CD1c-positive myeloid dendritic cell (primary cell): ENCODE measurements at regions not wholly inside any gene's neighbourhood (a gene's known extent, or its start where the extent isn't known, plus 50 kb on each side); places are given as distances from the start of the nearest gene placed in this dataset.
A peak's percentile ranks its signal among the peaks of the same experiment; 100 is the strongest.

Experiments used
- DNase-seq: peaks from one replicate; pipeline ENCODE4 v3.0.0-alpha.2; 2016; ENCODE audit errors: extremely low spot score

GRCh38 chr3:31247850-31248562 lies 284.7 kb upstream of the STT3B start:
- DNase-seq = no peak

GRCh38 chr3:31248563-31248992 lies 284.1 kb upstream of the STT3B start:
- no peak for DNase-seq

DNA sequence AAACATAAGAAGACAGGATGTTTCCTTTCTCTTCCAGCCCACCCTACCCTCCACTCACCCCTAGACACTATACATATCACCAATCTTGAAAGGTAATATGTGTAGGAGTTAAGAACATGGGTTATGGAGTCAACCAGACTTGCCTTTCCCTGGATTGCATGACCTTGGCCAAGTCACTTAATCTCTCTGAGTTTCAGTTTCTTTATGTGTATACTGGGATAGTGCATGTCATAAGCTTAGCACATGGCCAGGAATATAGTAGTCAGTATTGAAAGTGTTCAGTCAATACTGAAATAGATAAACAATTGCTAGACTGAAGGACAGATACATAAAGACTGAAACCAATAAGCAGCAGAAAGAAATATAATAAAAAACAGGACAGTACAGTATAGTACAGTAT lies 283.2 kb upstream of the STT3B start:
- no peak for DNase-seq

- DNase-seq = no peak
Observed at GRCh38 chr3:31250116-31250777, 282.5 kb upstream of the STT3B start.

- DNase-seq = no peak
Observed at GRCh38 chr3:31251083-31251482, 281.6 kb upstream of the STT3B start.

DNA sequence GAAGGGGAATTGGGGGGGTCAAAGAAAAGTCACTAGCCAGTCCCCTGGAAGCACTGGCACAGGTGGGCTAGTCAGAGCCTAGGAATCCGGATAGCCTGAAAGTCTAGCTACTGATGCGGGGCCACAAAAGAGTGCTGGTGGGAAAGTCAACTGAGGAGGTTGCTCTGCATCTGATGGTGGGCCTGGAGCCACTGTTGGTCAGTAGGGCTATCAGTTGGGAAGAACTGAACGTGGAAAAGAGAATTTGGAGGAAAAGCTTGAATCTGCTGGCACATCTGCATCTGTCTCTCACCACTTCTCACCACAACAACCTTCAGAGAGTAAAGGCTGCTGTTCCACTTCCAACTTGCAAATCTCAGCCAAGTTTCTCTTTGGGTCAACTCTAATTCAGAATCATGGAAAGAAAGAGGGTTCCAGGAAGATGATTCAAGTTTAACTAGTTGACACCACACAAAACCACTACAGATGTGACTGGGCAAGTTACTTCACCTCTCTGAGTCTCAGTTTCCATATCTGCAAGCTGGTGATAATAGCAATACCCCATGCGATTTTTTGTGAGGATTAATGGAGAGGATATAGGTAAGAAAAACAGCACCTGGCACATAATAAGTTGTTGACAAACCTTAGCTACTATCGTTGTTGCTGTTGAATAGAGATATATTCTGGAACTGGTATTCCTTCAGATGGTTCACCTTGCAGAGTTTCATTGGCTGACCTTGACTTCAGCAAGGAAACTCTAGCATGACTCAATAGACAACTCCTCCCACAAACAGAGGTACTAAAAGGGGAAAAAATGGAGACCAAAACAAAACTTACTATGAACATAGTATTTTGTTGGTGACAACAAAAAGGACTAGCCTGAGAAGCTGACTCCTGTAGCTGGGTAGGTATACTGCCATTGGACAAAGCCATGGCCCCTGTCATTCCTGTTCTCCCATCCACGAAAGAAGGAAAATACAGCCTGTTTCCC lies 280.2 kb upstream of the STT3B start:
- DNase-seq = no peak

DNA sequence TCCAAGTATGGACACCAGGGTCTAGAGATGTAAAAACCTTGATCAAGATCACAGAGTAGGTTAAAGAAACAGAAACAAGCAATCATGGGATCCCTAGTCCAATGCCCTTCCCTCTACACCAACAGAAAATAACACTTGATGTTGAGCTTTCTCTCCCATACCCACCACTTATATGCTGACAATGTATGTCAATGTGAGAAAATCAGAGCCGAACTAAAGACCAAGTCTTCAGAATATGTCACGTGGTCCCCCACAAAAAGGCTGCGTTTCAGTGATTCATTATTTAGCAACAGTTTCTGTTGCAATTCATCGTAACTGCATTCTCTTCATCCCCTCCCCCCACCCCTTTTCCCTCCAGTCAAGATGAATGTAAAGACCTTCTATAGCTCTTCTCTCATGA lies 278.9 kb upstream of the STT3B start:
- peak; percentile 35 for DNase-seq

- no peak for DNase-seq
Observed at GRCh38 chr3:31254483-31254882, 278.2 kb upstream of the STT3B start.

DNA sequence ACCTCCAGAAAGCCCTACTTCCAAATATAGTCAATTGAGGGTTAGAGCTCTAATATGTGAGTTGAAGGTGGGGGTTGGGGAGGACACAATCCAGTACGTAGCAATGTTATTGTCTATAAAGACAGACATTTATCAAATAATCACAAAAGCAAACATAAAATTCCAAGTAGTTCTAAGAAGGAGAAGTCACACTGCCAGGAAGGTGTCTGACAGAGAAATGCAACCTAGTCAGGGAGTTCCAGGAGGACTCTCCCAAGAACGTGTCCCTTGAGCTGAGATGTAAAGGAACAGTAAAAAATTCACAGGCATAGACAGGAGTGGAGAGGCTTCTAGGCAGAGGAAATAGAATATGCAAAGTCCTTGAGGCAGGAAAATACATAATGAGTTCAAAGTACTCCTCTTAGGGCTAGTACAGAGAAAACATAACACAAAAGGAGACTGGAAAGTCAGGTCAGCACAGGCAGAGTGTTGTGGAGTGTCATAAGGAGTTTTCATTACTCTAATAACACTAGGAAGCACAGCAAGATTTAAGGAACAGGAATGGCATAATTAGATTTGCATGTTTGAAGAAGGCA lies 277.6 kb upstream of the STT3B start:
- no peak for DNase-seq

DNA sequence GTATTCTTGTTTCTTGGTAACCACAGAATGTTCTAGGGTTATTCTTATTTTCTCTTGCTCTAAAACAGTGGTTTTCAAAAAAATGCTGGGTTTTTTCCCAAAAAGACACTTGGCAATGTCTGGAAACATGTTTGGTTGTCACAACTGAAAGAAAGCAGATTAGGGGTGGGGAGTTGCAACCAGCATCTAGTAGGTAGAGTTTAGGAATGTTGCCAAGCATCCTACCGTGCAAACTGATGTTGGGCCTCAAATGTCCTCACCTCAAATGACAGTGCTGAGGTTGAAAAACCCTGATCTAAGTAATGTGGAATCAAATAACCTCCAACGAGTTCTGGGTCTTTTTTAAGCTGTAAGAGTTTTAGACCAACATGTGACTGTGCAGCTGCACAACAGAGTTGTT lies 270.5 kb upstream of the STT3B start:
- DNase-seq = no peak

GRCh38 chr3:31263897-31264296 lies 268.8 kb upstream of the STT3B start:
- DNase-seq = no peak

DNA sequence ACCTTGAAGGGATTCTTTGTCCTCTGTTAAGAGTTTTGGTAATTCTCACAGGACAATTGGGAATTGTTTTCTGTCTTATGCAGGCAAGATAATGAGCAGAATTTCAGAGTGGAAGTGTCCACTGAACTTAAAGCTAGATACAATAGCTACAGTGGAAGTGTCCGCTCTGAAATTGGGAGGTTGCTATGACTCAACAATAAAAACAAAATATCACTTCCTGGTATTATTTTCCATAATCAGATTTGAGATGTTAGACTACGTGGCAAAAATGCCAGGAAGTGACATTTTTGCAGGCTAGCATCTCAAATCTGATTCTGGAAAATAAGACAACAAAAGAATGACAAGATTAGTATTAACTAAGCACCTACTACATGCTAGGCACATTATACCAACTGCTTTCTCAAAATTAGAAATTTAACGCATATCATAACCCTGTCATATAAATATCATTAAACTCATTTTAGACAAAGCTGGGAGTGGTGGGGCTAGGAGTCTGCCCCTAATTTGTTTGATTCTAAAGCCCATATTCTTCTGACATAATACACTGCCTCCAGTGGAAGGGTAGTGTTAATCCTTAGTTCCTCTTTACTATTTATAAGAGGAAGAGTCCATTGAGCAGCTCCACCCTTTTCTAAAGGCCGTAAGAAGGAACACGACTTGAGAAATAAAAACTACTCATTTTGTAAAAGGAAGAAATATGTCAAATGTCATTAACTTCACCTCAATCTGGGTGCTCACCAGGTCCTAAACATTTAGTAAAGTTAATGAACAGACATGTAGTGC lies 266.9 kb upstream of the STT3B start:
- peak; percentile 73 for DNase-seq

DNA sequence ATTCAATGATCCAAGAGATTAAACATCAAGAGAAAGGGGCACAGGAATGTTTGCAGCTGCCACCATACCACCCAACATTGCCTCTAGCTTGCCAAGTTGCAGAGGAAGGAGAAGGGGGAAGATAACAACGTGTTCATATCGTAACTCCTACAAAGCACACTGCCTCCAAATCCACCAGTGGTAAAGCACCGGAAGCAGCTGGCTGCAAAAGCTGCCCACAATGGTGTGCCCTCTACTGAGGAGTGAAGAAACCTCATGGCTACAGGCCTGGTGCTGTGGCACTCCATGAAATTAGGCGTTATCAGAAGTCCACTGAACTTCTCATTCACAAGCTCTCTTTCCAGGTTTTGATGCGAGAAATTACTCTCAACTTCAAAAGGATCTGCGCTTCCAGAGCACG lies 263.9 kb upstream of the STT3B start:
- no peak for DNase-seq

DNA sequence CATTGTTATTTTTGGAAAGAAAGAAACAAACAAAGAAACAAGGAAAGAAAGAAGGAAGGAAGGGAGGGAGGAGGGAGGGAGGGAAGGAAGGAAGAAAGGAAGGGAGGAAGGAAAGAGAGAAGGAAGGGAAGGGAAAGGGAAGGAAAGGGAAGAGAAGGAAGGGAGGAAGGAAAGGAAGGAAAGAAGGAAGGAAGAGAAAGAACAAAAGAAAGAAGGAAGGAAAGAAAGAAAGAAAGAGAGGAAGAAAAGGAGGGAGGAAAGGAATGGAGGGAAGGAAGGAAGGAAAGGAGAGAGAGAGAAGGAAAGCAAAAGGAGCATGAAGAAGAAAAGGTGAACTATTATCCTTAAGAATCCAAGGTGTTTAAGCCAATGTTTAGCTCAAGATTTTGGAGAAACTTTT lies 262.7 kb upstream of the STT3B start:
- no peak for DNase-seq

DNA sequence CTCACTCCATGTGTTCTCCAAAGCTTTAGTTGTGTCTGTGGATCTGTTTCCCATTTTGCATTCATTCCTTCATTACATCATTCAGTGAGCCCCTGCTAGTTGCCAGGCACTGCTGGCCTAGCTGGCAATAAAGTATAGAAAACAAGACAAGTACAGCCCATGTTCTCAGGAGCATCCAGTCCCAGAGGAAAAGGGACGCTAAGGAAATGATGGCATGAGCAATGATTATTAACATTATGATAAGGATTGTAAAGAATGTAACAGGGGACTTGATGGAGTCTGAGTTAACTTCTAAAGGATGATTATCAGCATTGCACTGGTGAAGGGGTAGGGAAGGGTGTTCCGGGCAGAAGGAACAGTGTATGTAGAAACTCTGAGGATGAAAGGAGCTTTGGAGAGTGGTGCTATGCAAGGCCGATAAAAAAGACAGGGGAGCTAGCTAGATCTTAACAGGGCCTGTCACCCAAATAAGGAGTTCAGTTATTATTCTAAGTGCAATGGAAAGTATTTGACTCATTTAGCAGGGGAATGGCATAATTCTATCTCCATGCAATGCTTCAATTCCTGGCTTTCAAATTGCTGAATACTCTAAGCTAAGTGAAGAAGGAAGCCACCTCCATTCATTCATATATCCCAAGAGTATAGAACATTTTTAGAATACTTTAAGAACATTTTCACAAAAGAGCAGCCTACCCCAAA lies 258.2 kb upstream of the STT3B start:
- no peak for DNase-seq

GRCh38 chr3:31275038-31275572 lies 257.6 kb upstream of the STT3B start:
- DNase-seq = no peak

DNA sequence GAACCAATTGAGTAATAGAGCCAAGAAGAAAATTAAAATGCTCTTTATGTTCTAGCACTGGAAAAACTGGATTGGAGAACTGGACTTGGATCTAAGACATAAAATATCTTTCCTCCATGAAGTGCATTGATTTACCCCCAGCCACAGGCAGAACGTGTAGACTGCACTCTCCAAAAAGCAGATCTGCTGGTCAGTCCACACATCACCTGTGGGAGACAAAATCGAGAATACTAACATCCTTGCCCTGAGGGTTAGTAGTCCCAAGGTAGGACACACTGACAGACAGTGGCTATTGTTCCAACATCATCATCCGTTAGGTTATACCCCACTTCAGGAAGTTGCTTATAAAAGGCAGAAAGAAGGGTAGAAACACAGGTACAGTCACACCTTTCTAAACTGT lies 257.1 kb upstream of the STT3B start:
- no peak for DNase-seq

DNA sequence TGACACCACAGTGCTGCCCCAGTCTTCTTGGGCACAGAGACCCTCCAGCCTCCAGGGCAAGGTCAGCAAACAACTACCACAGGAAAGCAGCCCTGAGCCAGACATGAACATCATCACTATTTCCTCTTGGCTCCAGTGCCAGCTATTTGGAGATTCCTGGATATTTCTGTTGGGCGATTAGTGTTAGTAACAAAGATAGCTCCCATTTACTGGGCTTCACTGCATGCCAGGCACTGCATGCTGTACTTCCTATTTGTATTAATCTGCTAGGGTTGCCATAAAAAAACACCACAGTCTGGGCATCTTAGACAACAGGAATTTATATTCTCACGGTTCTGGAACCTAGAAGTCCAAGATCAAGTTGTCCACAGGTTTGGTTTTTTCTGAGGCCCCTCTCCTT lies 255.1 kb upstream of the STT3B start:
- DNase-seq = no peak

- DNase-seq = no peak
Observed at GRCh38 chr3:31278532-31278931, 254.2 kb upstream of the STT3B start.

DNA sequence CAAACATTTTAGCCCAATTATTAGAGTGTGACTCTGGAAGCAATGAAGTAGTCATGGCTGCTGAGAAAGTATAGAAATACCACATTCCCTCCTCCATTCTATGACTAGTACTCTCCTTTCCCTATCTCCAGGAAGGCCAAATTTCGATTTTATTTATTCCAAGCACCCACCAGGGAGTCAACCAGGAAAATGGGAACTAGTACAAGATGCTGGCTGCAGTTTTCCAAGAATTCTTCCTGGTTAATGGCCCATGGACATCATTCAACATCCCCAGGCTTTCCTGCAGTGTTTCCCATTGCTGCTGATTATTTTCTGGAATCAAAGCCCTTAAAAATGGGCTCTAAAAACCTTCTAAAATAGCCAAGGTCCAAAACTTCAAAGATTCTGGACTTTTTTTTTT lies 247.9 kb upstream of the STT3B start:
- DNase-seq = no peak
